Activated CD4-positive, CD25-positive, alpha-beta regulatory T cell treated with anti-CD3 and anti-CD28 coated beads, Interleukin-2, amount 50 U/mL, for 72 hours (primary cell): ENCODE measurements at regions not wholly inside any gene's neighbourhood (a gene's known extent, or its start where the extent isn't known, plus 50 kb on each side); places are given as distances from the start of the nearest gene placed in this dataset.

Experiments used
- DNase-seq: peaks from one replicate; pipeline ENCODE4 v3.0.0; 2021

DNA sequence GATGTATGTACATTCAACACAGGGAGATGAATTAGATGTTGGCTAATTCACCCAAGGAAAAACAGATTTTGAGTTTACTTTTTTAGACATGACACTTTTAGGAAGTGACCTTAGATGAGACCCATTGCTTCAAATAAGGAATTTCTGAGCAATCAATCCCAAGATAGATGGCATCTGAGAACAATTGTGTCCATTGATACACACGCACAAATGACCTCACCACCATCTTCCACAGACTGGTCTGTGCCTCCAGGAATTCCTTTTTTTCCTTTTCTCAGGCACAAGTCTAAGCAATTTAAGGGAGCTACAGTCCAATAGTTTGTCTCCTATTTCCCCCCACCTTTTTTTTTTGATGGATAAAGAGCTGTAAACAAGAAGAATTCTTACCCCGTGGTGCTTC lies 265.3 kb downstream of the TBL1XR1 start:
- DNase-seq: no peak

DNA sequence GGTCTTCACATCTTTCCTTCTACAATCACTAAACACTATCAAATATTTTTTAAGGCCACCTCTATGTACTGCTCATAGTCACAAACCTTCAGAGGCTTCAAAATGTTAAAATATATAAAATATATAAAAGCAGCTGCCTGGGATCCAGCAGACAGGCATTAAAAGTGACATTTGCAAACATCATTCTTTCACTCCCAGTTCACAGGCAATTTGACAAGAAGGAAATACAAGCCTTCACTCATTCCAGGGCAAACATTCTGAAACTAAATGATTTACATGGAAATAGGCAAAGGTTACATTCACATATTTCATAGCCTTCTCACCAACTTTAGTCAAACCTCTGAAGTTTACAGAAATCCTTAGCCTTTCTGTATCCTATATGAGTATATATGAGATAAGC lies 266.3 kb downstream of the TBL1XR1 start:
- DNase-seq: no peak

DNA sequence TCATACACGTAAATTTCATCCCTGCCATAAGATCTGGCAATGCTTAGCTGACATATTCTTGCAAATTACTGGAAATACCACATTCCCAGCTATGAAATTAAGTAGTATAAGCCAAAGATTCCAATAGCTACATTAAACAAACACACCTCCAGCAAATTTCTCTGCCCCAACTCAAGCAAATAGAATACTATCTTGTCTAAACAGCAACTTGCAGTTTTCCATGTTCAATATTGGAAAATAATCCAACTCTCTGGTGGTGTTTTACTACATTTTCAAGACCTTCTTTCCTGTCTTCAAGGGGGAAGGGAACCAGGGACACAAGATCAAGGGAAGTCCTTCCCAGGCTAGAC lies 268.7 kb downstream of the TBL1XR1 start:
- no peak for DNase-seq

DNA sequence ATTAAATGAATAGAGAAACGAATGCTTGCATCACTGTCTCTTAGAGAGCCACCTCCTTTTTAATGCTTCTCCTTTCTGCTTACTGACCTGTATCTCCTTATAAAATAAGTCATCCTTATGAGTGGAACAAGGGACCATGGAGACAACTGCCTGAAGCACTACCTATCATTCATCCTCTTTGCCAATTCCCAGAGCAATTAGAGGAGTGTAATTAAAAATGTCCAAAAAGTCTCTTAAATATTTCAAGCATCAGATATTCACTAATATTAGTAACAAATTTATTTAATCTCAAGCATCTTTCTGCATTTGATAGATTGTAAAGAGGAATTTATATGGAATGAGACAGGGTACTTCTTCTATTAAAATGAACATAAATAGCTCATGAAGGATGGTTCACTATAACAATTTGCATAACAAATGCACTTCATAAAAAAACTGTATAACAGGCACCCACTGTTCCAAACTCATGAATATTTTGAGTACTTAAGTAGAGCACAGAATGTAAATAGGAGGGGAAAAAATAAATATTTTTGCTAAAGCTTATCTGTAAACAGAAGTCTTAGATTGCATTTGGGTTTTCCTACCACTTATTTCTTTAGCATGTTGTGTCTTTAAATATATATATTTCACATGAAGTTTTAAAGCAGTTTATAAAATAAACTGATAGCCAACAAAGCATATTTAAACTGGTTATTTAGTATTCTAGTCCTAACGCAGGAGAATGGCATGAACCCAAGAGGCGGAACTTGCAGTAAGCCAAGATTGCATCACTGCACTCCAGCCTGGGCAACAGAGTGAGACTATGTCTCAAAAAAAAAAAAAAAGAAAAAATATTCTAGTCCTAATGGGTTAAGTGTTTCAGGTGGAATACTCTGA lies 269.3 kb downstream of the TBL1XR1 start:
- no peak for DNase-seq

DNA sequence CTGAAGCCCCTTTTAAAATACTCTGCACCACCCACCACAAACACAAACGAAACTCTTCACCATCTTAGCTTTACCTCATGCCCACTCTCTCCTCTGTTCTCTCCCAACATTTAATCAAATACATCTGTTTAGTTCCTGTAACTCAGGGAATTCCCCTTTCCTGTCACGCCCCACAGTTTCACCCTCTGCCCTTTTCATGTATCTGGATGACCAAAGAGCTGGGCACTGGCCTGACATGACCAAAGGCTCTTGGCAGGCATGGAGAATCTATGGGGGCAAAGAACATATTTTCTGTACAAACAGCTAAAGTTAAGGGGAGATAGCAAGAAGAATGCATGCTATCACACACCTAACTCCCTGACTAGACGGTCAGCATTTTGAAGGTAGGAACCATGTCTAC lies 270.0 kb downstream of the TBL1XR1 start:
- DNase-seq: no peak

DNA sequence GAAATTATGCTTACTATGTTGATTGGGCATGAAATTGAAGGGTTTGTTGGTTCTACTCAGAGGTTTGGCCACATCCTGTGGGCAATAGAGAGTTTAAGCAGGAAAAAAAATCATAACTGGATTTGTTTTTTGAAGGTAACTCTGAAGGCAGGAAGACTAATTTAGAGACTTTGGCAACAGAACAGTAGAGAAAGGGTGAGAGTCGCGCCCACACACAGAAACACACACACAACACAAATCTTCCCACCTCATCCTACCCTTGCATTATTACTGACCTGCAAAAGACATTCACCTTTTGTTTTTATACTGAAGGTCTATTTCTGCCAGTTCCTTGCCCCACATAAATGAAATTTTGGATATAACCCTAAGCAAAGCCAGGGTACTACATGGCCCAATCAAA lies 270.6 kb downstream of the TBL1XR1 start:
- DNase-seq: no peak

DNA sequence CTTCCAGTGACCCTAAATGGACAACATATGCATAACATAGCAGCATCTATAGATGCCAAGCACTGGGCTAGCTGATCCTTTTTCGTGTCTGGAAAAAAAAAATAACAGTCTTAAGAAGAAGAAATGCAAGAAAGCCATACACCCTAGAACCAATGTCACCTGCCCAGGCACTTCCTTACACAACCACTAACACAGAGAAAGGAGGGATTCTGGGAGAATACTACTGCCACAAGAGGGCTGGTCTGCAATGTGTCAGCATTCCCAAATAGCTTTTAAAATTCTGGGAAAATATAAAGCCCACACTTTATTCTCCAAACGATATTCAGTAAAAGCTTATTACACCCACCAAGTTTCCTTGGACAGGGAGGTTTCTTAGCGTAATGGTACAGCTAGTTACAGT lies 271.2 kb downstream of the TBL1XR1 start:
- DNase-seq: no peak

DNA sequence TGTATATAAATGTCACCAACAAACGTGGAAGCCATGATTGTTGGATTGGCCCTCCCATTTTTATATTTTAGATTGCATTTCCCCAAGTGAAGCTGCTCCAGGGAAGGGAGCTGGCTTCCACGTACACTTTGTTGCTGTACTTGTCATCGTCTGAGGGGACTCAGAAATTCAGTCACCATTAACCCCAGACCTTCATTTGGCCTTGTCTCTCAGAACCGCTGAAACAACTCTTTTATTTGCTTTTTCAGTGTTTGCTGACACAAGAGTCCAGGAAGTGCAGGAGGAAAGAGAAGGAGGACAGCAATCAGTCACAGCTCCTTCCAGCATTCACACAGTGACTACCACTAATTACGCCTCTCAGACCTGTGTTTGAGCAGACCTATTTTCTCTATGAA lies 276.5 kb downstream of the TBL1XR1 start:
- DNase-seq: no peak

DNA sequence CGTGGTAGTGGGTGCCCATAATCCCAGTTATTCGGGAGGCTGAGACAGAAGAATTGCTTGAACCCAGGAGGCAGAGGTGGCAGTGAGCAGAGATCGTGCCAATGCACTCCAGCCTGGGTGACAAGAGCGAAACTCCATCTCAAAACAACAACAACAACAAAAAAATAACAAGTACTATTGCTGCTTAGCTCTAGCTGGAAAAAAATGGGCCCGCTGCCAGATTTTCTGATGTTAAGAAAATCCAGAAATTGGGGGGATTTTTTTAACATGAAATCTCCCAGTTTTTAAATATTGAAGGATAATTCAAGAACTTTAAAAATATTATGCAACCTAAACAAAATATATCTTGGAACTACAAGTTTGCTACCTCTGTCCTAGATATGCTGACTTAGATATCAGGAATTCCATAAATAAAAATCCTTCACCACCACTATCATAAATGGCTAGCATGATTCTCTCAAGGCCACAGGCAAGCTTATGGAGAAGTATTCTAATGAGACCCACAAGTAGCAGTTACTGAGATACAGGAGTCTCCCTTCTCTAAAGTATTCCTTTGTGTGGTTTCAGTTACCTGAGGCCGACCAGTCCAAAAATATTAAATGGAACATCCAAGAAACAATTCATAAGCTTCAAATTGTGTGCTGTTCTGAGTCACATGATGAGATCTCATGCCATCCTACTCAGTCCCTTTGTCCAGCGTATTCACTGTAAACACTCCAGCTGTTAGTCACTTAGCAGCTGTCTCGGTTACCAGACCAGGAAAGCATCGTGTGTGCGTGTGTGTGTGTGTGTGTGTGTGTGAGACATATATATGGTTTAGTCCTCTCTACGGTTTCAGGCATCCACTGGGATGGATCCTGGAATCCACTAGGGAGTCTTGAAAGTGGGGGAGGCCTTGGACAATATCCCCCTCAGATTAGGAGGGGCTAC lies 277.2 kb downstream of the TBL1XR1 start:
- no peak for DNase-seq

DNA sequence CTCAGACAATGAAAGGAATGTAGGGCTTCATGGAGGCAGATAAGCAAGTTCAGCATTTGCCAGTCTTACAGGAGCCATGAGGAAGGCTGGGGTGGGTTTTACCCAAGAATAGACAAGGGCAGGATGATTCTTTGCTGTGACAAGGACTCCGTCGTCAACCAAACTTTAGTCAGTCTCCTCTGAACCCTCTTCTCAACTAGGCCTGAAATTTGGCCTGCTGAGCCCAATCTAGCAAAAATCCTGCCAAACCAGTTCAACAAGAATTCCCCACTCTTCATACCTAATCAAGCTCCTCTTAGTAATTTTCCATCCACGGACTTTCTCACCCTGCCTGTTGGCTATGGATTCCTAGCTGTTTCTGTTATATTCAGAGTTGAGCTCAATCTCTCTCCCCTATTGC lies 280.5 kb downstream of the TBL1XR1 start:
- no peak for DNase-seq

DNA sequence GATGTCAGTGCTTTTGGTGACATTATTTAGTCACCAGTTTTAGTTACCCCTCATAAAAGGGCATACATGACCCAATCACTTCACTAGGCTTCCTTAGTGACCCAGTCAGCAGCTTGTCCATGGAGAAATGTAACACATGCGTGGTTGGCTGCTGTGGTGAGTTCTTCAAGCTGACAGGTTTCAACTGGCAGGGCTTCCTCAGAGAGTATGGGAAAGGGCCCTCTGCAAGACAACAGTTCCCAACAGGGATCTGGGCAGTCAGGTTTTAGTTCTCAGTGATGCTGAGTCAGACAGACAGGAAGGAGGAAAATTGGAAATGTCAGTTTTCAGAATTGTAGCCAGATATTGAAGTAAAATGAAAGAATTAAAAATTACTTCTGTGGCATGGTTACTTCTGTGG lies 282.5 kb downstream of the TBL1XR1 start:
- DNase-seq: no peak

DNA sequence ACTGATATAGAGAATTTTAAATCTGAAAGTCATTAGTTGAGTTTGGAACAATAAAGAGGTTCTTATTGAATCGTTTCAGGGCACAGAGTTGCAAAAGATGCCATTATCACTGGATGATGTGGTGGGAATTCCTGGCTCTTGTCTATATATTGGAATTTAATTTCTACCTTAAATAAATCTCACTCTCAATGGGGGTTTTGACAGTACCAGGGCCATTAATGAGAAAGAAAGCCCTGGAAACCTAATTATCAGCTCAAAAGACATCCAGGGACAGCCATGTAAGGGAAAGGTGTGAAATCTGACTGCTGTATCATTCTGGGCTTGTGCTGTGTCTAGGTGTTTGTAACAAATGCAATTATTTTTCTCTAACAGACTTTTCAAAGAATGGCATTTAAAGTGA lies 285.7 kb downstream of the TBL1XR1 start:
- DNase-seq: no peak

DNA sequence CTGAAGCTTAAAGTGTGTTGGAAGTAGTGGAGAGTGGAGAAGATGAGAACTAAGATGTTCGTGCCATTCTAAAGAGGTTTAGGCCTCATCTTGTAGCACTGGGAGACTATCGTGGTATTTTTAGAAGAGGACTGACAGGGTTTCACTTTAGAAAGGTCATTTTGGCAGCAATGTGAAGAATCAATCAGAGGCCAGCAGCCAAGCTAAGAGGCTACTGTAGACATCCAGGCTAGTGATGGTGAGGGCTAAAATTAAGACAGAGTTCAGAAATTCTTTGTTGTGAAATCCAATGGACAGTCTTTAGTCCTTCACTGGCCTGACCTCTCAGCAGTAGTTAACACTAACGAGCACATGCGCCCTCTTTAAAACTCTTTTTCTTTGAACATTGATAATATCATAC lies 288.2 kb downstream of the TBL1XR1 start:
- no peak for DNase-seq

DNA sequence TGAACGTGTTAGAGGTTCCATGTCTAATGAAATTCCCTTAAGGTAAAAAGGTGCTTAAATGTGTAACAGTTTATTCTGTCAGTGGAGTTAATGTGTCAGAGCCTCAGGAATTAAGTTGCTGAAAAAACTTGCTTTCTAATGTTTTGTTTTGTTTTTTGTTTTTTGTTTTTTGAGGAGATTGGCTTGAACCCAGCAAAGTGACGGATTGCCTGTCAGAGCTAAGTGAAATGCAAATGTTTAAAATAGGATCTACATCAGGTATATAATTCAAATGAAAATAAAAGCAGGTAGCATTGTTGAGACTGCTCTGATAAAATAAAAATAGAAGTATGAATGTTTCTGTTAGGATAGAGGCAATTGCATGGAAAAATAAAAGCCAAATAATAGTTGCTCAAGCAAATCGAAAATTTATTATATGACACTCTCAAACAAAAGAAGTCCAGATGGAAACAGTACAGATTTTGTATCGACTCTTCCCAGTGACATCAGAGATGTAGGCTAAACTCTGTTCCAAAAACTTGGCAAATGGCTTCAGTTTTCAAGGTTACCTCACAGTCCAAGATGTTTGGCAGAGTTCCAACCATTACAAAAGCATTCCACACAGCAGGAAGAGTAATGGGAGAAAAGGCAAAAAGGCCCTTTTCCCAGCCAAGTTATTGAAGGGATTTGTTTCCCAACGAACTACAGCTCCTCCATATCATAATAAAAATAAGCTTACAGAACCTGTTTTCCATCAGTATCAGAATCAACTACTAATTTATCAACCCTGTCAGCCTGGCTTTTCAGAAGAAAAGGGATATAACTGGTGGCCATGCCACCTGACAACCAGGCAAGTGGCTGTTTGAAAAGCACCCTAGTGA lies 291.0 kb downstream of the TBL1XR1 start:
- DNase-seq: no peak

DNA sequence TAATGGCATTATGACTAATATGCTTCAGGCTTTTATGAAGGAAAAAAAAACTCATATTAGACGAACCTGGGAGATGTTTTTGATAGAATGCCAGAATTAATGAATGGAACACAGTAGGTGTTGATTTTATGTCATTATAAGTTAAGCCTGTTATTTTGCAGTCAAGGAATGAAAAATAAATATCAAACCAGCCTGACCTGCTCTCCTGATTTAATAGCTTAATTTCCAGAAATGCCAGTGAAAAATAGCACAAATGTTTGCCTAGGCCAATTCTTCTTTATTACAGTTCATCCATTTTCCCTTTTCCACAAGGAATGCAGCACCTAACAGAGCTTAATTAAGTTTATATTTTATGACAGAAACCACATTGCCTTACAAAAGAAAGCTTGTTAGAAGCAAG lies 292.0 kb downstream of the TBL1XR1 start:
- no peak for DNase-seq

DNA sequence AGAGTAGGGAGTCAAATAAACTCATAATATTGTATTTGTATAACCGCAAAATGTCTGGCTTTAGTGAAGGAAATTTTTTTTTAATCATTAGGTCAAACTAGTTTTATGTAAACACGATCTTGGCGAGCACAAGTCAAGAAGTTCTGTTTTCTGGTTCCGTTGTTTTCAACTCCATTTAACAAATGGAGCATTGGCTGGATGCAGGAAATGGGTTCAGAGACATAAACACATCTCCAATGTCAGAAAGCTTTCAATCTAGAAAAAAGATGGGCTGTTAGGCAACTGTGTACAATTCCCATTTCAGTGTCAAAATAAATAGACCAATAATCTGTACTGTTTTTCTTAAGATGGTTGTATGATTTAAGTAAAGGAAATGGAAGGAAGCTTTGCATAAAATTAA lies 292.8 kb downstream of the TBL1XR1 start:
- no peak for DNase-seq

DNA sequence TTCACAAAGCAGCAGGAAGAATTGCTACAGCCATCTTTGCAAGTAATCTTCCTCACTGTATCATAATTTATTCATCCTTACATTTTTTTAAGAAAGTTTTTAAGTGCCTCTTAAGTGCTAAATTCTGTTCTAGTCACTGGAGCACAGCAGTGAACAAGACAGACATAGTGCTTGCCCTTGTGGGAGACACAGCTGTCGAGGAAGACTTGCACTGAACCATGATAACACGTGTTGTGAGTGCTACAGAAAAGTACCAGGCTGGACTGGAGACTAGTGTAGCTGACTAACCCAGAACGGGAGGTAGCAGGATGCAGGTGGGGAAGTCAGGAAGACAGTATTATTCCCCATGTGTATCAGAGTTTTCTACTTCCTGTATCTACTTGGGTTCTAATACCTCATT lies 300.6 kb downstream of the TBL1XR1 start:
- no peak for DNase-seq

DNA sequence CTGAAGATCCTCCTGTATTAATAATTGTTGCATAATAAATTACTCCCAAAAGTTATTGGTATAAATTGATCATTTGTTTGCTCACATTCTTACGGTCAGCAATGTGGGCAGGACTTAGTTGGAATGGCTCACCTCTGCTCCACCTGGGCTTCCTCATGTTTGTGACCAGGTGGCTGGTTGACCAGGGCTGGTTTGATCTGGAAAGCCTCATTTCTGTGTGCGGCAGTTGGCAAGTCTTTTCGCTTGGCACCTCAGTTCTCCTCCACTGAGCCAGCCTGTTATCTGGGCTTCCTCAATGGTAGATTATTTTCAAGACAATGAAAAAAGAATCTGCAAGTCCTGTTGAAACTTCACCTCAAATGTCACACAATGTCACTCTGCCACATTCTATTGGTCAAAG lies 301.1 kb downstream of the TBL1XR1 start:
- DNase-seq: no peak

DNA sequence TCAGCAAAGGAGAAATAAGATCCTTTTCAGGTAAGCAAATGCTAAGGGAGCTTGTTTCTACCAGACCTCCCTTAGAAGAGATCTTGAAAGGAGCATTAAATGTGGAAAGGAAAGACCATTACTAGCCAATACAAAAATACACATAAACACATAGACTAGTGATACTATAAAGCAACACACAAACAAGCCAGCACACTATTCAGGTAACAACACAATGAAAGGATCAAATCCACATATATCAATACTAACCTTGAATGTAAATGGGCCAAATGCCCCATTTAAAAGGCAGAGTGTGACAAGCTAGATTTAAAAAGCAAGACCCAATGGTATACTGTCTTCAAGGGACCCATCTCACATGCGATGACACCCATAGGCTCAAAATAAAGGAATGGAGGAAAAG lies 317.6 kb downstream of the TBL1XR1 start:
- DNase-seq: no peak

DNA sequence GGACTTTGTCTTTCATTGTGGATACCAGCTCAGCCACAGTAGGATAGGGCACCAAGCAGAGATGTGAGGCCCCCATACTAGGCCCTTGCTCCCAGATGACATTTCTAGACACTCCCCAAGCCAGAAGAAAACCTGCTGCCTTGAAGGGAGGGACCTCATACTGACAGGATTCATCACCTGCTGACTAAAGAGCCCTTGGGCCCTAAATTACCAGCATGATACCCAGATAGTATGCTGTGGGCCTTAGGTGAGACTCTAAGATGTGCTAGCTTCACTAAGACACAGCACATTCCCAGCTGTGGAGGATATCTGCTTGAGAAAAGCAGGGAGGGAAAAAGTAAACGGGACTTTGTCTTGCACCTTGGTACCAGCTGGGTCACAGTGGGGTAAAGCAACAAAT lies 324.0 kb downstream of the TBL1XR1 start:
- DNase-seq: no peak

DNA sequence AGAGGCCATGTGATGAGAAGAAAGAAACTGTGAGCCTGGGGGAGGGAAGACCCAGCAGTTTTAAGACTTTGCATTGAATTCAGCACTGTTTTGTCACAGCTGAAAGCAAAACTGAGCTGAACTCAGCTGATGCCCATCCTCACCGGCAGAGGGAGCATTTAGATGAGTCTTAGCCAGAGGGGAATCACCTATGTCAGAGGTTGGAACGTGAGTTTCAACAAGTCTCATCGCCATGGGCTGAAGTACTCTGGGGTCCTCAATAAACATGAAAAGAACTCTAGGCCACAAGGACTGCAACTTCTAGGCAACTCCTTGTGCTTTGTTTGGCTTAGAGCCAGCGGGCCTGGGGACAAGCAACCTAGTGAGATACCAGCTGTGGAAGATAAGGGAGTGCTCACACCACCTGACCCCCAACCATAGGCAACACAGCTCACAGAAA lies 324.5 kb downstream of the TBL1XR1 start:
- peak; percentile 48 for DNase-seq

DNA sequence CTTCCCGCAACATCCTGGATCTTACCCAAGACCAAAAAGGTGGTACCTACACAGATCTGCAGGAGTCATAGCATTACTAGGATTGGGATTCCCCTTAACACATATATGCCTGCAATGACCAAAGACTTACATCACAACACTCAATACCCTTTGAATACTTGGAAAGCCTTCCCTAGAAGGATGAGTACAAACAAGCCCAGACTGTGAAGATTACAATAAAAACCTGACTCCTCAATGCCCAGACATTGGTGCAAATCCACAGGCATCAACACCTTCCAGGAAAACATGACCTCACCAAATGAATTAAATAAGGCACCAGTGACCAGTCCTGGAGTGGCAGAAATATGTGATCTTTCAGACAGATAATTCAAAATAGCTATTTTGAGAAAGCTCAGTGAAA lies 326.8 kb downstream of the TBL1XR1 start:
- no peak for DNase-seq
